ENCODE measurements at regions not wholly inside any gene's neighbourhood (a gene's known extent, or its start where the extent isn't known, plus 50 kb on each side); places are given as distances from the start of the nearest gene placed in this dataset.

GRCh38 chr4:45358573-45359506, 632.5 kb upstream of the GNPDA2 start:
- no peak overlapping the region for H3K4me3 ChIP-seq (ENCODE audit: low read depth, low read length)
- TF ChIP-seq CTCF (IDR thresholded peaks at IDR 0.05; ENCODE audit: borderline replicate concordance, insufficient read depth, low read depth, low read length), result no peak

GRCh38 chr4:45353161-45353560, 626.8 kb upstream of the GNPDA2 start:
- H3K4me3 ChIP-seq (ENCODE audit: low read depth, low read length), result no peak overlapping the region
- TF ChIP-seq CTCF (IDR thresholded peaks at IDR 0.05; ENCODE audit: borderline replicate concordance, insufficient read depth, low read depth, low read length), result no peak

GRCh38 chr4:45350438-45350837, 624.1 kb upstream of the GNPDA2 start:
- TF ChIP-seq CTCF (IDR thresholded peaks at IDR 0.05; ENCODE audit: borderline replicate concordance, insufficient read depth, low read depth, low read length), result no peak
- H3K4me3 ChIP-seq (ENCODE audit: low read depth, low read length), result no peak overlapping the region

- H3K4me3 ChIP-seq (ENCODE audit: low read depth, low read length), result no peak overlapping the region
- no peak for TF ChIP-seq CTCF (IDR thresholded peaks at IDR 0.05; ENCODE audit: borderline replicate concordance, insufficient read depth, low read depth, low read length)
These were observed 623.5 kb upstream of the GNPDA2 start for GRCh38 chr4:45349859-45350258.

GRCh38 chr4:45346816-45347435, 620.6 kb upstream of the GNPDA2 start:
- no peak overlapping the region for H3K4me3 ChIP-seq (ENCODE audit: low read depth, low read length)
- no peak for TF ChIP-seq CTCF (IDR thresholded peaks at IDR 0.05; ENCODE audit: borderline replicate concordance, insufficient read depth, low read depth, low read length)

GRCh38 chr4:45345558-45345957, 619.2 kb upstream of the GNPDA2 start:
- no peak overlapping the region for H3K4me3 ChIP-seq (ENCODE audit: low read depth, low read length)
- no peak for TF ChIP-seq CTCF (IDR thresholded peaks at IDR 0.05; ENCODE audit: borderline replicate concordance, insufficient read depth, low read depth, low read length)

GRCh38 chr4:45331802-45332201, 605.4 kb upstream of the GNPDA2 start:
- no peak overlapping the region for H3K4me3 ChIP-seq (ENCODE audit: low read depth, low read length)
- TF ChIP-seq CTCF (IDR thresholded peaks at IDR 0.05; ENCODE audit: borderline replicate concordance, insufficient read depth, low read depth, low read length), result no peak
